ENCODE measurements at regions not wholly inside any gene's neighbourhood (a gene's known extent, or its start where the extent isn't known, plus 50 kb on each side); places are given as distances from the start of the nearest gene placed in this dataset.

- TF ChIP-seq, protein P1, sequence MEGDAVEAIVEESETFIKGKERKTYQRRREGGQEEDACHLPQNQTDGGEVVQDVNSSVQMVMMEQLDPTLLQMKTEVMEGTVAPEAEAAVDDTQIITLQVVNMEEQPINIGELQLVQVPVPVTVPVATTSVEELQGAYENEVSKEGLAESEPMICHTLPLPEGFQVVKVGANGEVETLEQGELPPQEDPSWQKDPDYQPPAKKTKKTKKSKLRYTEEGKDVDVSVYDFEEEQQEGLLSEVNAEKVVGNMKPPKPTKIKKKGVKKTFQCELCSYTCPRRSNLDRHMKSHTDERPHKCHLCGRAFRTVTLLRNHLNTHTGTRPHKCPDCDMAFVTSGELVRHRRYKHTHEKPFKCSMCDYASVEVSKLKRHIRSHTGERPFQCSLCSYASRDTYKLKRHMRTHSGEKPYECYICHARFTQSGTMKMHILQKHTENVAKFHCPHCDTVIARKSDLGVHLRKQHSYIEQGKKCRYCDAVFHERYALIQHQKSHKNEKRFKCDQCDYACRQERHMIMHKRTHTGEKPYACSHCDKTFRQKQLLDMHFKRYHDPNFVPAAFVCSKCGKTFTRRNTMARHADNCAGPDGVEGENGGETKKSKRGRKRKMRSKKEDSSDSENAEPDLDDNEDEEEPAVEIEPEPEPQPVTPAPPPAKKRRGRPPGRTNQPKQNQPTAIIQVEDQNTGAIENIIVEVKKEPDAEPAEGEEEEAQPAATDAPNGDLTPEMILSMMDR (IDR thresholded peaks at IDR 0.05; ENCODE audit: control extremely low read depth in 1 of 3, insufficient read depth in 1 of 3, low read depth in 1 of 3, low read length in 3 of 3): no peak
- TF ChIP-seq SP4 (IDR thresholded peaks at IDR 0.05; ENCODE audit: low read length): no peak
Measured at GRCh38 chr10:14384915-14385314, 54.2 kb upstream of the FRMD4A start (continued).

Data from H1 (cell line).